A549 (cell line): ENCODE measurements at regions not wholly inside any gene's neighbourhood (a gene's known extent, or its start where the extent isn't known, plus 50 kb on each side); places are given as distances from the start of the nearest gene placed in this dataset.

Experiments used
- ATAC-seq, 2 experiments: fragments of 200-7000 bp in 1 of 2; fragments of >200 bp in 1 of 2; cut with Nextera tagmentation in 1 of 2; cut with Tn5 transposase in 1 of 2; 3 replicates each; pipeline versions ENCODE4 v1.8.0 to v1.9.1; 2018 to 2020; ENCODE audit warnings: mild to moderate bottlenecking in 1 of 2, moderate library complexity in 1 of 2
- CTCF ChIA-PET: fragments of 300-600 bp; sonication (Branson Sonifier 250); formaldehyde crosslinking; extraction: SDS; loops from one replicate; lab custom pipeline; 2021; ENCODE audit warnings: antibody characterized with exemption, inconsistent platforms; lab: Yijun Ruan, JAX
- POLR2A ChIA-PET: fragments of 350-600 bp; formaldehyde crosslinking; extraction: SDS; loops from one replicate; lab custom pipeline; 2021; ENCODE audit warnings: antibody characterized with exemption, inconsistent platforms; lab: Yijun Ruan, JAX
- DNase-seq, 2 experiments: peaks; one replicate each; pipeline versions ENCODE4 v3.0.0 to v3.0.0-alpha.2; 2011 to 2016; ENCODE audit warnings: low read depth in 1 of 2, low spot score in 1 of 2
- FAIRE-seq: peaks from 2 replicates; lab custom pipeline; 2011; peaks lifted over from hg19 to GRCh38; lab: Jason Lieb, UNC
- H3K27ac ChIP-seq, 2 experiments: fragments of >200 bp; sonication (Bioruptor Twin); formaldehyde crosslinking; 3 replicates each; pipeline ENCODE4 v1.5.1; 2016 to 2017
- H3K4me1 ChIP-seq: fragments of >200 bp; sonication (Bioruptor Twin); formaldehyde crosslinking; 3 replicates; pipeline ENCODE4 v1.6.1; 2016
- H3K4me2 ChIP-seq: fragments of >200 bp; sonication (Bioruptor Twin); formaldehyde crosslinking; 3 replicates; pipeline ENCODE4 v1.6.1; 2016
- H3K4me3 ChIP-seq: fragments of >200 bp; sonication (Bioruptor Twin); formaldehyde crosslinking; 3 replicates; pipeline ENCODE4 v1.5.1; 2016
- H3K9me3 ChIP-seq: fragments of >200 bp; sonication (Bioruptor Twin); formaldehyde crosslinking; 3 replicates; pipeline ENCODE4 v1.6.1; 2016
- BCL3 ChIP-seq: fragments of >200 bp; sonication (Bioruptor Twin); formaldehyde crosslinking; IDR thresholded peaks from 3 replicates; pipeline ENCODE4 v1.6.1; 2016
- BHLHE40 ChIP-seq: IDR thresholded peaks from 2 replicates; pipeline ENCODE4 v1.6.1; 2012; ENCODE audit warnings: low read depth, low read length, inconsistent platforms
- CBX2 ChIP-seq: fragments of 200-600 bp; sonication (generic); IDR thresholded peaks from 2 replicates; pipeline ENCODE4 v1.6.1; 2016; ENCODE audit warnings: low read depth, mild to moderate bottlenecking, borderline replicate concordance
- CBX8 ChIP-seq: fragments of 200-600 bp; sonication (generic); IDR thresholded peaks from 2 replicates; pipeline ENCODE4 v1.6.1; 2016
- CTCF ChIP-seq: fragments of >200 bp; sonication (Bioruptor Twin); formaldehyde crosslinking; IDR thresholded peaks from 3 replicates; pipeline ENCODE4 v1.5.1; 2016
- ESRRA ChIP-seq: fragments of 150-350 bp; IDR thresholded peaks from 2 replicates; pipeline ENCODE4 v1.6.1; 2014; ENCODE audit warnings: mild to moderate bottlenecking, low read length, borderline replicate concordance
- FOSL2 ChIP-seq, 2 experiments: fragments of 450-650 bp in 1 of 2; fragments of >200 bp in 1 of 2; sonication (Bioruptor Twin) in 1 of 2; formaldehyde crosslinking; IDR thresholded peaks; 2 replicates each; pipeline versions ENCODE4 v1.5.0 to v1.6.1; 2016 to 2020; ENCODE audit warnings: mild to moderate bottlenecking in 1 of 2, moderate library complexity in 1 of 2
- FOXS1 ChIP-seq: fragments of 250-450 bp; sonication (Bioruptor Pico); IDR thresholded peaks from 2 replicates; pipeline ENCODE4 v1.5.0; 2020; ENCODE audit warnings: mild to moderate bottlenecking, moderate library complexity
- JUN ChIP-seq, 2 experiments: fragments of >200 bp; sonication (Bioruptor Twin); formaldehyde crosslinking; IDR thresholded peaks; 2 replicates in 1 of 2; 3 replicates in 1 of 2; pipeline ENCODE4 v1.6.1; 2016 to 2017
- KDM1A ChIP-seq: fragments of 200-600 bp; sonication (generic); IDR thresholded peaks from 2 replicates; pipeline ENCODE4 v1.6.1; 2016; ENCODE audit warnings: low read depth, mild to moderate bottlenecking
- KDM5A ChIP-seq: fragments of 200-600 bp; sonication (generic); IDR thresholded peaks from 2 replicates; pipeline ENCODE4 v1.6.1; 2016; ENCODE audit warnings: antibody characterized with exemption, mild to moderate bottlenecking
- MAX ChIP-seq: IDR thresholded peaks from 2 replicates; pipeline ENCODE4 v1.6.1; 2012
- NFE2L2 ChIP-seq: fragments of 150-350 bp; conservative IDR thresholded peaks from 2 replicates; pipeline ENCODE4 v1.6.1; 2014; ENCODE audit warnings: low read length
- NPAS2 ChIP-seq: fragments of 250-450 bp; sonication (Bioruptor Pico); IDR thresholded peaks from 2 replicates; pipeline ENCODE4 v1.8.0; 2022; ENCODE audit warnings: mild to moderate bottlenecking, moderate library complexity, borderline replicate concordance
- PBX3 ChIP-seq: IDR thresholded peaks from 2 replicates; pipeline ENCODE4 v1.6.1; 2012
- PHF8 ChIP-seq: fragments of 200-600 bp; sonication (generic); IDR thresholded peaks from 2 replicates; pipeline ENCODE4 v1.6.1; 2016; ENCODE audit warnings: low read depth, mild to moderate bottlenecking, antibody characterized with exemption, moderate library complexity, borderline replicate concordance
- POLR2A ChIP-seq: IDR thresholded peaks from 2 replicates; pipeline ENCODE4 v1.6.1; 2012; ENCODE audit warnings: mild to moderate bottlenecking, low read length
- POLR2AphosphoS2 ChIP-seq: conservative IDR thresholded peaks from 2 replicates; pipeline ENCODE4 v1.6.1; 2012; ENCODE audit warnings: low read length, improper control_type of control experiment, inconsistent platforms
- RAD21 ChIP-seq, 2 experiments: fragments of >200 bp in 1 of 2; sonication (Bioruptor Twin) in 1 of 2; formaldehyde crosslinking in 1 of 2; IDR thresholded peaks in 1 of 2; conservative IDR thresholded peaks in 1 of 2; 2 replicates in 1 of 2; 3 replicates in 1 of 2; pipeline ENCODE4 v1.6.1; 2012 to 2018; ENCODE audit warnings: inconsistent platforms in 1 of 2
- RARB ChIP-seq: fragments of 250-450 bp; sonication (Bioruptor Pico); IDR thresholded peaks from 2 replicates; pipeline ENCODE4 v1.8.0; 2021; ENCODE audit warnings: mild to moderate bottlenecking, moderate library complexity
- RFX5 ChIP-seq: fragments of 450-650 bp; IDR thresholded peaks from 2 replicates; pipeline ENCODE4 v1.7.1; 2014; ENCODE audit warnings: antibody characterized with exemption, mild to moderate bottlenecking, moderate library complexity
- SMC3 ChIP-seq: fragments of >200 bp; sonication (Bioruptor Twin); formaldehyde crosslinking; IDR thresholded peaks from 3 replicates; pipeline ENCODE4 v1.6.1; 2018; ENCODE audit warnings: inconsistent platforms
- SREBF2 ChIP-seq: fragments of 450-650 bp; IDR thresholded peaks from 2 replicates; pipeline ENCODE4 v1.6.1; 2014; ENCODE audit warnings: mild to moderate bottlenecking, moderate library complexity
- ZFP36 ChIP-seq: fragments of 450-650 bp; IDR thresholded peaks from 2 replicates; pipeline ENCODE4 v1.6.1; 2014; ENCODE audit warnings: borderline replicate concordance; ENCODE audit not compliant: partially characterized antibody
- ZNF302 ChIP-seq: fragments of 250-450 bp; sonication (Bioruptor Pico); IDR thresholded peaks from 2 replicates; pipeline ENCODE4 v1.9.0; 2021; ENCODE audit warnings: inconsistent platforms, mild to moderate bottlenecking, moderate library complexity
- WGBS: methylation state at CpG from one replicate; pipeline ENCODE4 v1.1.6; 2017; ENCODE audit errors: missing lambda C conversion rate; 5-methylcytosine and 5-hydroxymethylcytosine counted together
- TF ChIP-seq, protein P1 (sequence below): IDR thresholded peaks from 2 replicates; pipeline ENCODE4 v1.6.1; 2012; ENCODE audit warnings: low read depth, borderline replicate concordance
- TF ChIP-seq, protein P2 (sequence below): fragments of 250-450 bp; sonication (Bioruptor Pico); IDR thresholded peaks from 2 replicates; pipeline ENCODE4 v1.5.0; 2020; ENCODE audit warnings: low read depth, mild to moderate bottlenecking, moderate library complexity

- ATAC-seq, result no peak
- no peak for DNase-seq
- H3K9me3 ChIP-seq, result no peaks in the 10 kb centered on the region
- CTCF ChIA-PET, result interaction anchor here (0.6 to 0.7 kb wide), 2 partner anchors 38 to 68 kb away, joined by 3 read pairs; no protein-coding TSS in a partner anchor
- H3K4me3 ChIP-seq, result no peak overlapping the region
- 31% methylated on average over 5 of the region's 5 CpGs for whole genome bisulfite sequencing
- POLR2A ChIA-PET, result no interaction called here
- no peaks in the 10 kb centered on the region for H3K4me1 ChIP-seq
- no peak for FAIRE-seq
- TF ChIP-seq CBX8, result no peak
- no peak for TF ChIP-seq RFX5
- TF ChIP-seq JUN (IDR thresholded peaks at IDR 0.05), result no peak
- no peak for TF ChIP-seq BHLHE40
- no peak for TF ChIP-seq SMC3
- no peak for TF ChIP-seq BCL3
- no peak for TF ChIP-seq ESRRA
- no peak for TF ChIP-seq SREBF2
- H3K4me2 ChIP-seq, result no peak overlapping the region
- no peak overlapping the region for H3K27ac ChIP-seq
Measured at GRCh38 chr4:182147391-182147790, 95.8 kb upstream of the TENM3 start.

DNA sequence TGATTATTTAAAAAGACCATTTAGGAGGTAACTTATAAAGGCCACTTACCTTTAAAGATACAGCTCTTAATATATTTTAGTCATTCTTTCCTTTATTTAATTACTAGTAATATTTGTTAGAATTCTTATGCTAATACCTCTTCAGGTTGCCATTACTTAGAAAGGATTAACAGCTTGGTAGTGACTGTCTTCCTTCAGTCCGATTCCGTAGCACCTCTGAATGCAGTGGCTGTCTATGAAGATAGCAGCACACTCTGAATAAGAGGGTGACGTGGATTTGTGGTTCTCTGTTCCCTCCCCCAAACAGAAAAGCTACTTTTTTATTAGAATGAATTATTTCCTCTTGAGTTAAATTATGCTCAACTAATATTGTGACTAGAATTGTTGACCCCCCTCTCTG is 92.6 kb upstream of the TENM3 start:
- WGBS, result 31% methylated on average over 3 of the region's 3 CpGs
- Histone ChIP-seq H3K4me2 (no peak overlapping the region), H3K4me3 (no peak overlapping the region), H3K4me1 (peaks cover 5% of the 10 kb centered on the region; the same call in 1 of the 3 replicates), H3K9me3 (no peaks in the 10 kb centered on the region), H3K27ac (no peak overlapping the region)
- CTCF ChIA-PET, result no interaction called here
- ATAC-seq (no peak), FAIRE-seq (no peak), DNase-seq (no peak)
- no peak for TF ChIP-seq FOXS1
- no peak for TF ChIP-seq POLR2A
- TF ChIP-seq KDM1A, result no peak
- TF ChIP-seq ZFP36, result no peak
- no peak for TF ChIP-seq CTCF
- no peak for TF ChIP-seq RARB (CRISPR knock-in tag)
- TF ChIP-seq PHF8, result no peak
- TF ChIP-seq FOSL2 (IDR thresholded peaks at IDR 0.05), result no peak
- TF ChIP-seq FOSL2 (CRISPR knock-in tag; IDR thresholded peaks at IDR 0.05), result no peak
- TF ChIP-seq CBX2, result no peak
- TF ChIP-seq MAX, result no peak
- TF ChIP-seq ZNF302 (CRISPR knock-in tag), result no peak
- no peak for TF ChIP-seq PBX3
- TF ChIP-seq KDM5A, result no peak
- POLR2A ChIA-PET, result no interaction called here

DNA sequence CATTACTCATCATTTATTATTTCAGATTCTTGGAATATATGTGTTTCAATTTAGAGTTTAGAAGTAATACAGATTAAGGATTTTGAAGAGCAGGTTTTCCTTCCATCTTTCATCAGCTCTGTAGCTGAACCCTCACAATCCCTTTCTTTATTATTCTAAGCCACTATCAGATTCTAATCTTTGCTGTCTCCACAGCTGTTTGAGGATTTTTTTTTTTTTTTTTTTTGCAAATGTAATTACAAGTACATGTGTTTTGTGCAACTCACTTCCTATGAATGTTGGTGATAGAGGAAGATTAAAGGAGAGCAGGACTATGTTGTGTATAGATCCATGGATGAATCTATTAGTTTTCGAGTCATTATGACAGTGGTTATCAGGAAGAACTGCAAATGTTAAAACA is 87.4 kb upstream of the TENM3 start:
- ChIA-PET POLR2A (no interaction called here), CTCF (no interaction called here)
- H3K4me2 ChIP-seq, result no peak overlapping the region
- H3K9me3 ChIP-seq, result no peaks in the 10 kb centered on the region
- no peak for FAIRE-seq
- no peak for DNase-seq
- no peak overlapping the region for H3K27ac ChIP-seq
- 41% methylated on average over 1 of the region's 1 CpG for WGBS
- H3K4me3 ChIP-seq, result no peak overlapping the region
- H3K4me1 ChIP-seq, result peaks cover 5% of the 10 kb centered on the region; the same call in 1 of the 3 replicates
- no peak for ATAC-seq
- TF ChIP-seq POLR2AphosphoS2 (no peak), BHLHE40 (no peak), CTCF (no peak), NPAS2 (CRISPR knock-in tag) (no peak), RAD21 (conservative IDR thresholded peaks at IDR 0.05 in 1 of 2, IDR thresholded peaks at IDR 0.05 in 1 of 2) (no peak), NFE2L2 (no peak), JUN (IDR thresholded peaks at IDR 0.05) (no peak), KDM1A (no peak), MAX (no peak)
- TF ChIP-seq, protein P1, sequence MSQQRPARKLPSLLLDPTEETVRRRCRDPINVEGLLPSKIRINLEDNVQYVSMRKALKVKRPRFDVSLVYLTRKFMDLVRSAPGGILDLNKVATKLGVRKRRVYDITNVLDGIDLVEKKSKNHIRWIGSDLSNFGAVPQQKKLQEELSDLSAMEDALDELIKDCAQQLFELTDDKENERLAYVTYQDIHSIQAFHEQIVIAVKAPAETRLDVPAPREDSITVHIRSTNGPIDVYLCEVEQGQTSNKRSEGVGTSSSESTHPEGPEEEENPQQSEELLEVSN, result no peak
- TF ChIP-seq, protein P2, sequence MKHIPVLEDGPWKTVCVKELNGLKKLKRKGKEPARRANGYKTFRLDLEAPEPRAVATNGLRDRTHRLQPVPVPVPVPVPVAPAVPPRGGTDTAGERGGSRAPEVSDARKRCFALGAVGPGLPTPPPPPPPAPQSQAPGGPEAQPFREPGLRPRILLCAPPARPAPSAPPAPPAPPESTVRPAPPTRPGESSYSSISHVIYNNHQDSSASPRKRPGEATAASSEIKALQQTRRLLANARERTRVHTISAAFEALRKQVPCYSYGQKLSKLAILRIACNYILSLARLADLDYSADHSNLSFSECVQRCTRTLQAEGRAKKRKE (CRISPR knock-in tag), result no peak
